K562 (cell line): ENCODE measurements at regions not wholly inside any gene's neighbourhood (a gene's known extent, or its start where the extent isn't known, plus 50 kb on each side); places are given as distances from the start of the nearest gene placed in this dataset.

Experiments used
- CC2D1A ChIP-seq: fragments of 450-650 bp; IDR thresholded peaks from 2 replicates; pipeline ENCODE4 v1.6.1; 2017; ENCODE audit warnings: mild to moderate bottlenecking
- MAFK ChIP-seq: IDR thresholded peaks from 2 replicates; pipeline ENCODE4 v1.6.1; 2011; ENCODE audit warnings: low read length, improper control_type of control experiment
- MYNN ChIP-seq, 2 experiments: sonication (generic); formaldehyde crosslinking in 1 of 2; IDR thresholded peaks; 2 replicates each; pipeline versions ENCODE4 v1.5.0 to v1.6.1; 2016 to 2020; ENCODE audit warnings: antibody characterized with exemption in 1 of 2, missing genetic modification reagents in 1 of 2
- NCOA1 ChIP-seq: fragments of 450-650 bp; IDR thresholded peaks from 2 replicates; pipeline ENCODE4 v1.6.1; 2016; ENCODE audit warnings: low read depth
- PML ChIP-seq: IDR thresholded peaks from 2 replicates; pipeline ENCODE4 v1.6.1; 2012; ENCODE audit warnings: low read length, inconsistent platforms
- RCOR1 ChIP-seq, 2 experiments: IDR thresholded peaks; 2 replicates each; pipeline ENCODE4 v1.6.1; 2012; ENCODE audit warnings: low read depth in 2 of 2, low read length in 2 of 2, borderline replicate concordance in 1 of 2, improper control_type of control experiment in 1 of 2
- SMARCE1 ChIP-seq: fragments of 450-650 bp; IDR thresholded peaks from 2 replicates; pipeline ENCODE4 v1.7.1; 2016; ENCODE audit warnings: mild to moderate bottlenecking
- SRF ChIP-seq, 2 experiments: fragments of 250-450, 450-650 bp in 1 of 2; sonication (Bioruptor Pico) in 1 of 2; sonication (generic) in 1 of 2; formaldehyde crosslinking; IDR thresholded peaks; 2 replicates each; pipeline versions ENCODE4 v1.5.0 to v1.5.1; 2020 to 2022; ENCODE audit warnings: mild to moderate bottlenecking in 1 of 2, missing genetic modification reagents in 1 of 2
- ZNF655 ChIP-seq: fragments of 250-450 bp; sonication (Bioruptor Pico); IDR thresholded peaks from 2 replicates; pipeline ENCODE4 v1.5.0; 2021
- TF ChIP-seq, protein P1 (sequence below), 3 experiments: IDR thresholded peaks in 2 of 3; conservative IDR thresholded peaks in 1 of 3; 2 replicates each; pipeline ENCODE4 v1.5.1; 2011 to 2012; ENCODE audit warnings: low read length in 3 of 3, mild to moderate bottlenecking in 3 of 3, control low read depth in 2 of 3, improper control_type of control experiment in 1 of 3, inconsistent platforms in 1 of 3, low read depth in 1 of 3, mixed read lengths in 1 of 3, moderate library complexity in 1 of 3; ENCODE audit not compliant: insufficient read depth in 2 of 3

GRCh38 chr2:16336491-16336890, 329.1 kb downstream of the CYRIA start:
- TF ChIP-seq MYNN (IDR thresholded peaks at IDR 0.05) (no peak), MYNN (CRISPR knock-in tag; IDR thresholded peaks at IDR 0.05) (no peak), SRF (CRISPR knock-in tag; IDR thresholded peaks at IDR 0.05) (no peak), MAFK (no peak), NCOA1 (no peak), ZNF655 (CRISPR knock-in tag) (no peak), SMARCE1 (no peak), PML (no peak), RCOR1 (IDR thresholded peaks at IDR 0.05; ENCODE audit: borderline replicate concordance in 1 of 2, low read depth in 2 of 2, low read length in 2 of 2) (no peak), CC2D1A (no peak)
- TF ChIP-seq, protein P1, sequence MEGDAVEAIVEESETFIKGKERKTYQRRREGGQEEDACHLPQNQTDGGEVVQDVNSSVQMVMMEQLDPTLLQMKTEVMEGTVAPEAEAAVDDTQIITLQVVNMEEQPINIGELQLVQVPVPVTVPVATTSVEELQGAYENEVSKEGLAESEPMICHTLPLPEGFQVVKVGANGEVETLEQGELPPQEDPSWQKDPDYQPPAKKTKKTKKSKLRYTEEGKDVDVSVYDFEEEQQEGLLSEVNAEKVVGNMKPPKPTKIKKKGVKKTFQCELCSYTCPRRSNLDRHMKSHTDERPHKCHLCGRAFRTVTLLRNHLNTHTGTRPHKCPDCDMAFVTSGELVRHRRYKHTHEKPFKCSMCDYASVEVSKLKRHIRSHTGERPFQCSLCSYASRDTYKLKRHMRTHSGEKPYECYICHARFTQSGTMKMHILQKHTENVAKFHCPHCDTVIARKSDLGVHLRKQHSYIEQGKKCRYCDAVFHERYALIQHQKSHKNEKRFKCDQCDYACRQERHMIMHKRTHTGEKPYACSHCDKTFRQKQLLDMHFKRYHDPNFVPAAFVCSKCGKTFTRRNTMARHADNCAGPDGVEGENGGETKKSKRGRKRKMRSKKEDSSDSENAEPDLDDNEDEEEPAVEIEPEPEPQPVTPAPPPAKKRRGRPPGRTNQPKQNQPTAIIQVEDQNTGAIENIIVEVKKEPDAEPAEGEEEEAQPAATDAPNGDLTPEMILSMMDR (IDR thresholded peaks at IDR 0.05 in 2 of 3, conservative IDR thresholded peaks at IDR 0.05 in 1 of 3; ENCODE audit: insufficient read depth in 2 of 3, low read depth in 1 of 3, low read length in 3 of 3), result no peak
